Epidermal melanocyte (primary cell): ENCODE measurements at regions not wholly inside any gene's neighbourhood (a gene's known extent, or its start where the extent isn't known, plus 50 kb on each side); places are given as distances from the start of the nearest gene placed in this dataset.

Experiments
- DNase-seq: peaks from one replicate; pipeline ENCODE4 v3.0.0; 2011; ENCODE audit warnings: low spot score; ENCODE audit not compliant: insufficient read length

- DNase-seq = no peak
These were observed 75.6 kb upstream of the CIBAR2 start for GRCh38 chr16:85187886-85188285.

- DNase-seq = no peak
These were observed 76.8 kb upstream of the CIBAR2 start for GRCh38 chr16:85188822-85189672.

- DNase-seq = no peak
These were observed 78.3 kb upstream of the CIBAR2 start for GRCh38 chr16:85190572-85190971.

- no peak for DNase-seq
These were observed 79.2 kb upstream of the CIBAR2 start for GRCh38 chr16:85191341-85191965.

- DNase-seq = no peak
These were observed 80.2 kb upstream of the CIBAR2 start for GRCh38 chr16:85192238-85193114.

GRCh38 chr16:85193115-85193493, 80.8 kb upstream of the CIBAR2 start:
- no peak for DNase-seq

GRCh38 chr16:85193876-85194275, 81.6 kb upstream of the CIBAR2 start:
- DNase-seq = no peak

GRCh38 chr16:85194307-85195270, 82.3 kb upstream of the CIBAR2 start:
- DNase-seq = no peak

- DNase-seq = no peak
These were observed 83.0 kb upstream of the CIBAR2 start for GRCh38 chr16:85195271-85195647.

- peak; percentile 80 for DNase-seq
These were observed 83.9 kb upstream of the CIBAR2 start for GRCh38 chr16:85195900-85196772.

GRCh38 chr16:85196976-85197375, 84.7 kb upstream of the CIBAR2 start:
- no peak for DNase-seq

GRCh38 chr16:85197611-85198566, 85.6 kb upstream of the CIBAR2 start:
- no peak for DNase-seq

- no peak for DNase-seq
These were observed 86.9 kb upstream of the CIBAR2 start for GRCh38 chr16:85199069-85199725.

- DNase-seq = no peak
These were observed 87.6 kb upstream of the CIBAR2 start for GRCh38 chr16:85199880-85200279.

GRCh38 chr16:85200471-85201278, 88.4 kb upstream of the CIBAR2 start:
- DNase-seq = no peak

GRCh38 chr16:85201574-85201973, 89.3 kb upstream of the CIBAR2 start:
- no peak for DNase-seq

GRCh38 chr16:85202051-85202601, 89.9 kb upstream of the CIBAR2 start:
- no peak for DNase-seq
